ENCODE measurements at regions not wholly inside any gene's neighbourhood (a gene's known extent, or its start where the extent isn't known, plus 50 kb on each side); places are given as distances from the start of the nearest gene placed in this dataset.
"Not testable (repeated sequence)": the region's sequence is repeated elsewhere in the genome, so short reads cannot be mapped to it uniquely, and the experiment has no call there.

GRCh38 chr15:54840621-54841398, 355.9 kb downstream of the RSL24D1 start:
- DNase-seq, result no peak

DNA sequence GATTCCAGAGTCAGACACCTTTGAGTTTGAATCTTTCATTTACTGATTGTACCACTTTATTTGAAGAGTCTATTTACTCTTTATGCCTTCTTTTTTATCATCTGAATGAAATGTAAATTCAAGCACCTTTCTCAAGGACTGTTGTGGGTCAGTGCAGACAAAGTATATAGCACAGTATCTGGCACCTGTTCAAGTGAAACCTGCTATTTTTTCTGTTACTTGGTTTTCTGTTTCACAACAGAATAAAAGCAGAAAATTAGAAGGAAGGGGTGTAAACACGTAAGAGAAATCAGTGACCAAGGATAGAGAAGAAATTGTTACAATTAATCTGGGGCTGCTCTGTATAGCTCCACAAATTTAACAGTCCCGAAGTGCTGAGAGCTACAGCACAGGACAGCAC, 357.4 kb downstream of the RSL24D1 start:
- DNase-seq, result no peak

DNA sequence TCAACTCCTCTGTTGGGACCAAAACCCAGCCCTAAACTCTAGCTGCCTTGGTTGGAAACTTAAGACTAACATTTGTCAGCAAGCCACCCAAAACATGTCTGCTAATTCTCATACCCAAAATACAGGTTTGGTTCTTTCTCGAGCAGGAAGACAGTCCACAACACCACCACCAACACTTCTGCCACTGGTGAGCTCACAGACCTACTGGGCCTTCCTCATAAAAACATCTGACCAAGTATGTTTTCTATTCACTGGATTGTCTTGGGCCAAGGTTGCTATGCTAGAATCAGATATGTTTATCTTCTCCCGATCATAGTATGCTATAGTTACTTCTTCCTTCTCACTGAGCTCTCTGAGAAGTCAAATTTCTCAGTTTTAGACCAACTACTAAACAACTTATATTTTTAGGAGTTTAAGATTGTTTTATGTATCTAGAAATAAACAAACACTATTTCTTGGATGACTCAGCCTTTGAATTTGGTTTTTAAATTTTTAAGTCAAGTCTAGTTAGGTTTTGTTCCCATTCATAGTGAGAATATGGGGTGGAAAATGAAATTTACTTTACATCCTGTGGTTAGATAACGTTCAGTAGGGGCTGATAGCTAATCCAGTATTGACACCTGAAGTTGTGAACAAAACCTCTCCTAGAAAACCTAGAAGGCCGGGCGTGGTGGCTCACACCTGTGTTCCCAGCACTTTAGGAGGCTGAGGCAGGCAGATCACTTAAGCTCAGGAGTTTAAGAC, 360.5 kb downstream of the RSL24D1 start:
- DNase-seq, result no peak

DNA sequence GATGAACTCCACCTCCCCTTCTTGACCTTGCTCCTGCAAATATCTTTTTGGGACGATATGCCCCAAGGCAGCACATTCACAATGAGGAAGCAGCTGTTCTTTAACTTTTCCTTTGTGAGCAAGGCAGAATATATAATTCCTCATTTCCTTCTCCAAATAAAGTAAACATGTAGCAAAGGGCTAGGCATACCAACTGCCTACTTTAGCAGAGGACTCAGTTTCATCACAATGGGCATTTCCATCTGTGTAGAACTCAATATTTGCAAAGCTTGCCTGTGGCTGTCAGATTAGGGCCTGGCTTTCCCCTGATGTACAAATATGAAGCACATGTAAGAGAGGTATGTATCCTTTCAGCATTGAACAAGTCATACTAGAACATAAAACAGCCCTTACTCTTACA, 366.9 kb downstream of the RSL24D1 start:
- no peak for DNase-seq

DNA sequence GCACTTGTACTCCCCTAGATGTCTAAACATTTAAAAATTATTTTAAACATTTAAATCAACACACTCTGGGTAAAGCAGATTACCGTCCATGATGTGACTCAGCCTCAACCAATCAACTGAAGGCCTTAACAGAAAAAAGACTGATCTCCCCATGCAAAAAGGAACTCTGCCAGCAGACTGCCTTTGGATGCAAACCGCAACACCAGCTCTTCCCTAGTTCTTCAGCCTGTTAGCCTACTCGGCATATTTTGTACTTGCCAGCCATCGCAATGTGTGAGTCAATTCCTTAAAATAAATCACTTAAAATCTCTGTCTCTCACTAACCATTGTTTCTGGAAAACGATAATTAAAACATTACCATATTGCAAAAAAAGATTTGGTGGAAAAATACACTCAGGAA, 375.9 kb downstream of the RSL24D1 start:
- DNase-seq, result no peak

- no peak for DNase-seq
These were observed 376.6 kb downstream of the RSL24D1 start for GRCh38 chr15:54820098-54820497.

- DNase-seq, result no peak
These were observed 380.3 kb downstream of the RSL24D1 start for GRCh38 chr15:54816401-54816800.

DNA sequence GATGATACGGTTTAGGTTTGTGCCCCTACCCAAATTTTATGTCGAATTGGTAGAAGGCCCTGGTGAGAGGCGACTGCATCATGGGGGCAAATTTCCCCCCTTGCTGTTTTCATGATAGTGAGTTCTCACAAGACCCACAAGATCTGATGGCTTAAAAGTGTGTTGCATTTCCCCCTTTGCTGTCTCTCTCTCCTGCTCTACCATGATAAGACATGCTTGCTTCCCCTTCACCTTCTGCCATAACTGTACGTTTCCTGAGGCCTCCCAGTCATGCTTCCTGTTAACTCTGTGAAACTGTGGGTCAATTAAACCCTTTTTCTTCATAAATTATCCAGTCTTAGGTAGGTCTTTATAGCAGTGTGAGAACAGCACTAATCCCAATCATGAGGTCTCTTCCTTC, 381.2 kb downstream of the RSL24D1 start:
- no peak for DNase-seq

- no peak for DNase-seq
These were observed 384.4 kb downstream of the RSL24D1 start for GRCh38 chr15:54812383-54812782.

DNA sequence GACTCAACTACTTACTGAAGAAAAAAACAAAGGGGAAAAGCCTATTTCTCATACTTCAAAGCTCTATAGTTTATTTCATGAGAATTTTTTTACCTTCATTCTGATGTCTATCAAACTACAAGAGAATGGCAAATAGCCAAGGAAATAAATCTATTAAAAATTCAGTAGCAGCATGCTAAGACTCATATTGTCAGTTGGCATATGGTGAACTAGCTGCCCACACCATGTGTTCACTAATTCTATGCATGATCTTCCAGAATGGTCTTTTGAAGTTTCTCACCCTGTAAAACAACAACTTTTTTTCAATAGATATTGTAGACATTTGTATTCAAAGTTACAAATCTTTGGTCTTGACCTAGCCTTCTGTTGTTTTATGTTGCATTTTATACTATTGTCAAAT, 386.2 kb downstream of the RSL24D1 start:
- DNase-seq, result no peak

DNA sequence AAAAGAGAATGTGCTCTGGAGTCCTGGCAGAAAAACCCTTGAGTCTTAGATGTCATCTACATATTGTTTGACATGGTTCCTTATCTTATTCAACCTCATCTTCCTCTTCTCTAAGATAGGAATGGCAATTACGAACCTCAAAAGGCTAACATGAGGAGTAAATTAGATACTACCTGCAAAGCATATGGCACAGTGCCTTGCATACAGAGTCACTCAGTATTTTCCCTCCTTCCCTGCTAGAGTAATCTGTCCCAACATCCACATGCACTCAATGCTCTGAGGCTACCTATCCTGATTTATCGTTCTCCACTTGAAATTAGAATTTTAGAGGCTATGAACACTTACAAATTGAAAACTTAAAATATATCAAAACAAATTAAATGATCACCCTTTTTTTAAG, 386.7 kb downstream of the RSL24D1 start:
- DNase-seq, result no peak

GRCh38 chr15:54808321-54808720, 388.4 kb downstream of the RSL24D1 start:
- no peak for DNase-seq

DNA sequence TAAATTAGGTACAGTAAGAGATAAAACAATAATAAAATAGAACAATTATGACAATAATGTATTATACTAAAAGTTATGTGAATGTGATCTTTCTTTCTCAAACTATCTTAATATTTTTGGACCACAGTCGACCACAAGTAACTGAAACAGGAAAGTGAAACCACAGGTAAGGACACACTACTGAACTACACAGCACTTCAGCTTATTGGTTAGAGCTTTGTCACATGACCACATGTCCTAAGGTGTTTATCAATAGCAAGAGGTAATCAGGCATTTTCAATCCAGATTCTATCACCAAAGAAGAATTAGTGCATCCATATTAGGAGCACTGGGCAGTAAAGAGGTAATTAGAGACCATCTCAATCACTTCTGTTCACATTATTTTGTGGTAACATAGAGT, 392.8 kb downstream of the RSL24D1 start:
- DNase-seq, result no peak

- no peak for DNase-seq
These were observed 393.5 kb downstream of the RSL24D1 start for GRCh38 chr15:54803134-54803808.

DNA sequence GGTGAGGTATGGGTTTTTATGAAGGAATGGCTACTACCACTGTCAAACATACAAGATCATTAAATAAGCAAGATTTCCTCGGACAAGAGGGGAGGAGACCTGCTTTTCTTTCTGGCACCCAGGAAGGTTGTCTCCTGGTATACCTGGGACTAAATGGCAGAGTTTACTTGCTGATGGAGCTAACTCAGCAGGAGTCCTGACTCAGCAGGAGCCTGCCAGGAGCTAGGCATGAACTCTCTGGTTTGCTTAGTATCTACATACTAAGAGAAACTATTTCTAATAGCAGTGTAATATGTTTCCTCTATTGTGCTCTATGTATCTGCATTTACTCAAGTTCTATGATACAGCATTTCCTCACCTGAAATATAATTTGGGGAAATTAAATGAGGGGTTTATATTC, 404.2 kb downstream of the RSL24D1 start:
- DNase-seq, result no peak

GRCh38 chr15:54790693-54791092, 406.0 kb downstream of the RSL24D1 start:
- DNase-seq, result no peak

DNA sequence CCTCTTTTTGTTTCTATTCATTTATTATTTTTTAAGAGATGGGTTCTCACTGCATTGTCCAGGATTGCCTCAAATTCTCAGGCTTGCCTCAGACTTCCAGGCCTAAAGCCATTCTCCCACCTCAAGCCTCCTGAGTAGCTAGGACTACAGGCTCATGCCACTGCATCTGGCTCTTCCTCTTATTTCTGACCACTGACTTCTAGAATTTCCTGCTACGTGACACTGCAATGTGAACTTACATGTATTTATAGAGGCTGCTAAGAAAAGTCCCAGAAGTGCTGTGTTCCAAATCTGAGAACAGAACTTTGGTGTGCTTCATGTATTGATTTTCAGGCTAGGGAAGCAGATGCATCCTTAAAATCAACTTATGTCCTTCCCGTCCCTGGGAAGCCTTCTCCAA, 407.4 kb downstream of the RSL24D1 start:
- DNase-seq, result no peak

GRCh38 chr15:54781220-54781619, 415.5 kb downstream of the RSL24D1 start:
- not testable (repeated sequence) for DNase-seq

DNA sequence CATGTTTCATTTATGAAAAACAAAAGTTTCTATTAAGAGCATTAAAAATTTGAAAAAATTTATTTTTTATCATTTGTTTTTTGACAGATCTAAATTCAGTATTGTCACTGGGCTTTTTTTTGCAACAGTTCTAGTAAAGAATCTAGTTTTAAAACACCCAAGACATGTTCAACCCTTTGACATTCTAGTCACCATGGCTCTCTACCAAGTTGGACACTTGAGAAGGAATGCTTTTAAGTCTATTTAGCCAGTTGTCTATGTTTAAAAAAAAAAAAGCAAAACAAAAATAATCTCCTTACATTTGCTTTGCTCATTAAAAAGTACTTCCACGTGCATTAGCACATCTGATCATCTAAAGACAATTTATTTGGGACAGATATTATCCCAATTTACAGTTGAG, 417.5 kb downstream of the RSL24D1 start:
- DNase-seq, result no peak

DNA sequence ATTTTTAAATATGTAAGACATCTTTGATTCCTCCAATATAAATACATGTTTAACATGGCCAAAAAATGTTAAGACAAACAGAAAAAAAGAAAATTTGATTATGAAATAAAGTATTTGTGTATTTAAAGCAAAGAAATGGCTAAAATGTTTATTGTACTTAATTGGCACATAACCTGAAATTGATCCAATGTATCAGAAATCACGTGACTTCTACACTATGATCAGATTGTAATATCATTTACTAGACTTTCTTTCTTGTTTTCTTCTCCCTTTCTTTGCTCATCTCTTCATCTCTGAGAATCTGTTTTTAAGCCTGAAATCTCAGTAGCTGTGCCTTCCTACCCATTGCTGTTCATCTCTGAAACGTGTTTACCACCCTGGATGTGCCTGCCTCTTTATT, 420.3 kb downstream of the RSL24D1 start:
- DNase-seq, result no peak

DNA sequence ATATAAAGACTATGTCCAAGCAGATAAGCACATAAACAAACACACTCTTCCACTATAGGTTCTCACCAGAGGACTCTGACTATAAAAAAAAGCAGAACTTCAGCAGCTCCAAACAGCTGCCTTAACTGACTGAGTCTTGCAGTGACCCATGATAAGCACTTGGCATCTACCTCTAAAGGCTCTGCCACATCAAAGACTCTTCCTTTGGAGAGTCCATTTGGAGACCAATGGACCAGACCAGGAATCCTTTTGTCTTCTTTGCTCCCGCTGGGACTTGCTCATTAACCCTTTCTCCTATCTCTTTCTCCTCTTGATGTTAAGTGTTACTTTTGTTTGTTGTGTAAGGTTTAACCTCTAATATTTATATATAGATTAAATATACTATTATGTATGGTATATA, 424.1 kb downstream of the RSL24D1 start:
- DNase-seq, result no peak

GRCh38 chr15:54749461-54749860, 447.3 kb downstream of the RSL24D1 start:
- not testable (repeated sequence) for DNase-seq

DNA sequence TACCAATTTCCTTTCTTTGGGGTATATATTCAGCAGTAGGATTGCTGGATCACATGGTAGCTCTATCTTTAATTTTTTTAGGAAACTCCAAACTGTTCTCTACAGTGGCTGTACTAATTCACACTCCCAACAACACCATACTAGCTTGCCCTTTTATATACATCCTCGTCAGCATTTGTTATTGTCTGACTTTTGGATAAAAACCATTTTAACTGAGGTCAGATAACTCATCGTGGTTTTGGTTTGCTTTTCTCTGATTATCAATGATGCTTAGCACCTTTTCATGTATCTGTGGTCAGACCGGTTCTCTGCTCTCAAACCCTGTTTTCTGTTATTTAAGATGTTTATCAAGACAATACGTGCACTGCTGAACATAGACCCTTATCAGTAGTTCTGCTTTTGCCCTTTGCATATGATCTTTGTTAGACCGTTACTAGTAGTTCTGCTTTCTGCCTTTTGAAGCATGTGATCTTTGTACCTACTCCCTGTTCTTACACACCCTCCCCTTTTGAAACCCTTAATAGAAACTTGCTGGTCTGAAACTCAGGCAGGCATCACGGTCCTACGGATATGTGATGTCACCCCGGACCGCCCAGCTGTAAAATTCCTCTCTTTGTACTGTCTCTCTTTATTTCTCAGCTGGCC, 474.3 kb downstream of the RSL24D1 start:
- no peak for DNase-seq

Data from NCI-H2029 (cell line).